Liver (tissue), 8 donors: ENCODE measurements at regions not wholly inside any gene's neighbourhood (a gene's known extent, or its start where the extent isn't known, plus 50 kb on each side); places are given as distances from the start of the nearest gene placed in this dataset.
A peak's percentile ranks its signal among the peaks of the same experiment; 100 is the strongest.

Source experiments
- DNase-seq: peaks from one replicate; pipeline ENCODE4 v3.0.0-alpha.2; 2017; ENCODE audit warnings: low spot score
- H3K27ac ChIP-seq, 2 donors: one replicate each; pipeline ENCODE4 v1.7.0; 2013; ENCODE audit warnings: inconsistent platforms in 2 of 2, low read length in 2 of 2, control low read depth in 1 of 2, low read depth in 1 of 2, mild to moderate bottlenecking in 1 of 2
- H3K27me3 ChIP-seq, 4 donors: one replicate each; pipeline versions ENCODE4 v1.6.1 to v1.7.0; 2013; ENCODE audit warnings: low read length in 3 of 4, inconsistent platforms in 1 of 4, mild to moderate bottlenecking in 1 of 4, moderate library complexity in 1 of 4; ENCODE audit not compliant: control insufficient read depth in 4 of 4, insufficient read depth in 4 of 4
- H3K36me3 ChIP-seq, 4 donors: one replicate each; pipeline versions ENCODE4 v1.6.1 to v1.7.0; 2013; ENCODE audit warnings: low read length in 3 of 4, mild to moderate bottlenecking in 3 of 4, low read depth in 1 of 4, moderate library complexity in 1 of 4; ENCODE audit not compliant: control insufficient read depth in 4 of 4, insufficient read depth in 3 of 4
- H3K4me1 ChIP-seq, 4 donors: one replicate each; pipeline versions ENCODE4 v1.6.1 to v1.7.0; 2013; ENCODE audit warnings: low read length in 3 of 4, mild to moderate bottlenecking in 3 of 4, moderate library complexity in 1 of 4; ENCODE audit not compliant: control insufficient read depth in 4 of 4, insufficient read depth in 4 of 4
- H3K4me3 ChIP-seq, 3 donors: one replicate each; pipeline versions ENCODE4 v1.6.1 to v1.7.0; 2013; ENCODE audit warnings: low read length in 3 of 3, control low read depth in 1 of 3, low read depth in 1 of 3, mild to moderate bottlenecking in 1 of 3
- H3K9ac ChIP-seq, 2 donors: one replicate each; pipeline ENCODE4 v1.7.0; 2013; ENCODE audit warnings: low read length in 2 of 2, mild to moderate bottlenecking in 2 of 2, moderate library complexity in 2 of 2, control low read depth in 1 of 2, low read depth in 1 of 2
- H3K9me3 ChIP-seq, 4 donors: one replicate each; pipeline versions ENCODE4 v1.6.1 to v1.7.0; 2013; ENCODE audit warnings: low read length in 3 of 4; ENCODE audit not compliant: control insufficient read depth in 4 of 4
- CTCF ChIP-seq: fragments of 150-350 bp; IDR thresholded peaks from 2 replicates; pipeline ENCODE4 v1.5.1; 2017; ENCODE audit warnings: improper control_type of control experiment, low read depth, low read length; ENCODE audit not compliant: missing input control
- EGR1 ChIP-seq, 2 donors: IDR thresholded peaks; 2 replicates each; pipeline ENCODE4 v1.6.1; 2016 to 2018; ENCODE audit warnings: antibody characterized with exemption in 2 of 2, low read depth in 2 of 2
- FOXA1 ChIP-seq: IDR thresholded peaks from 2 replicates; pipeline ENCODE4 v1.6.1; 2016; ENCODE audit warnings: antibody characterized with exemption
- FOXA2 ChIP-seq: IDR thresholded peaks from 2 replicates; pipeline ENCODE4 v1.6.1; 2016; ENCODE audit warnings: antibody characterized with exemption
- GABPA ChIP-seq, 2 donors: IDR thresholded peaks in 1 of 2; conservative IDR thresholded peaks in 1 of 2; 2 replicates each; pipeline ENCODE4 v1.6.1; 2016; ENCODE audit warnings: antibody characterized with exemption in 2 of 2, mild to moderate bottlenecking in 1 of 2, moderate library complexity in 1 of 2
- HNF4A ChIP-seq, 2 donors: conservative IDR thresholded peaks; 2 replicates each; pipeline ENCODE4 v1.6.1; 2016; ENCODE audit warnings: antibody characterized with exemption in 2 of 2, mild to moderate bottlenecking in 2 of 2
- HNF4G ChIP-seq: IDR thresholded peaks from 2 replicates; pipeline ENCODE4 v1.6.1; 2016; ENCODE audit warnings: antibody characterized with exemption
- JUND ChIP-seq, 2 donors: IDR thresholded peaks; 2 replicates each; pipeline ENCODE4 v1.6.1; 2016; ENCODE audit warnings: antibody characterized with exemption in 2 of 2
- NR2F2 ChIP-seq: IDR thresholded peaks from 2 replicates; pipeline ENCODE4 v1.6.1; 2016; ENCODE audit warnings: antibody characterized with exemption
- RAD21 ChIP-seq, 2 donors: IDR thresholded peaks; 2 replicates each; pipeline ENCODE4 v1.6.1; 2016; ENCODE audit warnings: antibody characterized with exemption in 2 of 2, mild to moderate bottlenecking in 2 of 2
- REST ChIP-seq: IDR thresholded peaks from 2 replicates; pipeline ENCODE4 v1.6.1; 2016; ENCODE audit warnings: antibody characterized with exemption, mild to moderate bottlenecking
- RXRA ChIP-seq, 2 donors: IDR thresholded peaks; 2 replicates each; pipeline ENCODE4 v1.6.1; 2017 to 2018; ENCODE audit warnings: antibody characterized with exemption in 2 of 2, mild to moderate bottlenecking in 1 of 2
- SP1 ChIP-seq: IDR thresholded peaks from 2 replicates; pipeline ENCODE4 v1.6.1; 2018; ENCODE audit warnings: antibody characterized with exemption, mild to moderate bottlenecking
- TAF1 ChIP-seq: conservative IDR thresholded peaks from 2 replicates; pipeline ENCODE4 v1.6.1; 2016; ENCODE audit warnings: antibody characterized with exemption, mild to moderate bottlenecking
- YY1 ChIP-seq: IDR thresholded peaks from 2 replicates; pipeline ENCODE4 v1.6.1; 2016; ENCODE audit warnings: antibody characterized with exemption, mild to moderate bottlenecking
- WGBS: extraction: QIAGEN DNeasy Blood & Tissue Kit; methylation state at CpG from one replicate; pipeline ENCODE4 v1.1.7; 2013; 5-methylcytosine and 5-hydroxymethylcytosine counted together
- TF ChIP-seq, protein P1 (sequence below): IDR thresholded peaks from 2 replicates; pipeline ENCODE4 v1.6.1; 2016; ENCODE audit warnings: antibody characterized with exemption
- TF ChIP-seq, protein P2 (sequence below): IDR thresholded peaks from 2 replicates; pipeline ENCODE4 v1.6.1; 2016; ENCODE audit warnings: antibody characterized with exemption
- TF ChIP-seq, protein P3 (sequence below): IDR thresholded peaks from 2 replicates; pipeline ENCODE4 v1.6.1; 2016; ENCODE audit warnings: antibody characterized with exemption
- donor health status: healthy.
- donor health status: healthy.
- donor health status: healthy.
- donor health status: healthy.
- donor health status: healthy.

DNA sequence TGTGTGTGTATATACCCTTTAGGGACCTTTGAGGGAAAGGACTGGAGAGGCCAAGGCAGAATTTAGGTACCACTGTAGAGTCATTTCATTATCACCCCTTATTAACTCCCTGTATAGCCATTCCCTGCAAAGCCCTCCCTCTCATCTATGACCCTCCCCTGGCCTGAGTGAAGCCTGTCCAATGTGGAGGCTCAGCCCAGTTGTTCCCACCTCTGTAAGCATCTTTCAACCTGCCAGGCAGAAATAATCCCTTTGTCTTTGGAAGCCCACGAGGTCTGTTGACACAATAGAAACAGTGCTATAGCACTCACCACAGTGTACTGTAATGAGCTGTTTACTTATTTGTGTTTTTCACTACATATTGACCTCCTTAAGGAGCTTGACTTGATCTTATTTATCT lies 88.5 kb upstream of the SEMA6A start:
- no peak for TF ChIP-seq FOXA1
- no peak for TF ChIP-seq TAF1
- TF ChIP-seq JUND (IDR thresholded peaks at IDR 0.05): no peak
- TF ChIP-seq FOXA2: no peak
- no peak for TF ChIP-seq NR2F2
- no peak for TF ChIP-seq HNF4A (conservative IDR thresholded peaks at IDR 0.05)
- TF ChIP-seq, protein P1, sequence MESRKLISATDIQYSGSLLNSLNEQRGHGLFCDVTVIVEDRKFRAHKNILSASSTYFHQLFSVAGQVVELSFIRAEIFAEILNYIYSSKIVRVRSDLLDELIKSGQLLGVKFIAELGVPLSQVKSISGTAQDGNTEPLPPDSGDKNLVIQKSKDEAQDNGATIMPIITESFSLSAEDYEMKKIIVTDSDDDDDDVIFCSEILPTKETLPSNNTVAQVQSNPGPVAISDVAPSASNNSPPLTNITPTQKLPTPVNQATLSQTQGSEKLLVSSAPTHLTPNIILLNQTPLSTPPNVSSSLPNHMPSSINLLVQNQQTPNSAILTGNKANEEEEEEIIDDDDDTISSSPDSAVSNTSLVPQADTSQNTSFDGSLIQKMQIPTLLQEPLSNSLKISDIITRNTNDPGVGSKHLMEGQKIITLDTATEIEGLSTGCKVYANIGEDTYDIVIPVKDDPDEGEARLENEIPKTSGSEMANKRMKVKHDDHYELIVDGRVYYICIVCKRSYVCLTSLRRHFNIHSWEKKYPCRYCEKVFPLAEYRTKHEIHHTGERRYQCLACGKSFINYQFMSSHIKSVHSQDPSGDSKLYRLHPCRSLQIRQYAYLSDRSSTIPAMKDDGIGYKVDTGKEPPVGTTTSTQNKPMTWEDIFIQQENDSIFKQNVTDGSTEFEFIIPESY: no peak
- H3K27ac ChIP-seq: no peak overlapping the region
- no peaks in the 10 kb centered on the region for H3K27me3 ChIP-seq
- H3K4me1 ChIP-seq: no peaks in the 10 kb centered on the region
- no peaks in the 10 kb centered on the region for H3K36me3 ChIP-seq
- WGBS: 39% methylated on average over 1 of the region's 1 CpG
- peaks cover 5 to 14% (median 11%) of the 10 kb centered on the region in 4 donors for H3K9me3 ChIP-seq
- H3K9ac ChIP-seq: no peak overlapping the region
- no peak for DNase-seq
- H3K4me3 ChIP-seq: no peak overlapping the region

DNA sequence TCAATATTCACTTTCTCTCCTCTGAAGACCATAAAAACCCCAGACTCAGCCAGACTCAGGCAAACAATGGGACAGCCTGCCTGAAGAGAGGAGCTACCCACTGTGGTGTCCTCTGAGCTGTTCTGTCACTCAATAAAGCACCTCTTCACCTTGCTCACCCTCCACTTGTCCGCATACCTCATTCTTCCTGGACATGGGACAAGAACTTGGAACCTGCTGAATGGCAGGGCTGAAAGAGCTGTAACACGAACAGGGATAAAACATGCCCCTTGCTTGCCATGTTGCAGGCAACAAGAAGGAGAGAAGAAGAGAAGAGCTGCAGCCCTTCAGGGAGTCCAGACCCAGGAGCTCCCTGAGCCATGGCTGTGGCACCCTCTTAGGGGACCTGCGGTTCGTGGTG lies 86.8 kb upstream of the SEMA6A start:
- no peak for DNase-seq
- Histone ChIP-seq H3K36me3 (no peaks in the 10 kb centered on the region), H3K4me1 (no peaks in the 10 kb centered on the region), H3K9me3 (peaks cover 5 to 14% (median 11%) of the 10 kb centered on the region in 4 donors), H3K9ac (no peak overlapping the region), H3K27me3 (no peaks in the 10 kb centered on the region), H3K4me3 (peak overlapping the region in 1 of 3 donors; percentile 32), H3K27ac (no peak overlapping the region)
- WGBS: 73% methylated on average over 4 of the region's 4 CpGs
- TF ChIP-seq FOXA2: no peak
- TF ChIP-seq FOXA1: no peak
- no peak for TF ChIP-seq NR2F2
- TF ChIP-seq SP1: no peak
- no peak for TF ChIP-seq CTCF
- TF ChIP-seq YY1: no peak
- no peak for TF ChIP-seq RXRA (IDR thresholded peaks at IDR 0.05)
- TF ChIP-seq HNF4G: no peak
- no peak for TF ChIP-seq GABPA (IDR thresholded peaks at IDR 0.05 in 1 of 2, conservative IDR thresholded peaks at IDR 0.05 in 1 of 2)
- TF ChIP-seq TAF1: no peak
- TF ChIP-seq REST: no peak
- TF ChIP-seq JUND (IDR thresholded peaks at IDR 0.05): no peak
- TF ChIP-seq, protein P1: no peak
- TF ChIP-seq, protein P2, sequence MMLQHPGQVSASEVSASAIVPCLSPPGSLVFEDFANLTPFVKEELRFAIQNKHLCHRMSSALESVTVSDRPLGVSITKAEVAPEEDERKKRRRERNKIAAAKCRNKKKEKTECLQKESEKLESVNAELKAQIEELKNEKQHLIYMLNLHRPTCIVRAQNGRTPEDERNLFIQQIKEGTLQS: no peak
- TF ChIP-seq RAD21 (IDR thresholded peaks at IDR 0.05): no peak
- TF ChIP-seq HNF4A (conservative IDR thresholded peaks at IDR 0.05): no peak
- TF ChIP-seq, protein P3, sequence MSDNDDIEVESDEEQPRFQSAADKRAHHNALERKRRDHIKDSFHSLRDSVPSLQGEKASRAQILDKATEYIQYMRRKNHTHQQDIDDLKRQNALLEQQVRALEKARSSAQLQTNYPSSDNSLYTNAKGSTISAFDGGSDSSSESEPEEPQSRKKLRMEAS: no peak
- no peak for TF ChIP-seq EGR1 (IDR thresholded peaks at IDR 0.05; ENCODE audit: low read depth in 2 of 2)
